ENCODE measurements at regions not wholly inside any gene's neighbourhood (a gene's known extent, or its start where the extent isn't known, plus 50 kb on each side); places are given as distances from the start of the nearest gene placed in this dataset.

GRCh38 chr2:57080035-57080434 lies 896.2 kb downstream of the CCDC85A start:
- intact Hi-C loops (cut with DNase I): no loop called here
- DNase-seq (no peak), ATAC-seq (no peak)

GRCh38 chr2:57084697-57085281 lies 901.0 kb downstream of the CCDC85A start:
- intact Hi-C loops (cut with DNase I): no loop called here
- ATAC-seq (no peak), DNase-seq (no peak)

GRCh38 chr2:57093020-57093419 lies 909.2 kb downstream of the CCDC85A start:
- intact Hi-C loops (cut with DNase I): no loop called here
- DNase-seq (no peak), ATAC-seq (no peak)

- intact Hi-C loops (cut with DNase I): no loop called here
- DNase-seq (no peak), ATAC-seq (no peak)
Observed at GRCh38 chr2:57097855-57098254, 914.1 kb downstream of the CCDC85A start.

- intact Hi-C loops (cut with DNase I): no loop called here
- no peak for ATAC-seq
- DNase-seq: no peak
Observed at GRCh38 chr2:57100436-57100835, 916.6 kb downstream of the CCDC85A start.

GRCh38 chr2:57105694-57106093 lies 921.9 kb downstream of the CCDC85A start:
- intact Hi-C loops (cut with DNase I): no loop called here
- ATAC-seq (no peak), DNase-seq (no peak)

- intact Hi-C loops (cut with DNase I): no loop called here
- no peak for ATAC-seq
Observed at GRCh38 chr2:57107353-57107752, 923.6 kb downstream of the CCDC85A start.

GRCh38 chr2:57111531-57111930 lies 927.7 kb downstream of the CCDC85A start:
- no peak for DNase-seq
- ATAC-seq: no peak
- intact Hi-C loops (cut with DNase I): no loop called here

More at GRCh38 chr2:57107353-57107752, 923.6 kb downstream of the CCDC85A start:
- no peak for DNase-seq

GRCh38 chr2:57119141-57119540 lies 927.5 kb upstream of the VRK2 start:
- intact Hi-C loops (cut with DNase I): no loop called here
- no peak for ATAC-seq
- DNase-seq: no peak

GRCh38 chr2:57126410-57126809 lies 920.2 kb upstream of the VRK2 start:
- intact Hi-C loops (cut with DNase I): no loop called here
- no peak for DNase-seq
- ATAC-seq: no peak

GRCh38 chr2:57139179-57139578 lies 907.4 kb upstream of the VRK2 start:
- DNase-seq (no peak), ATAC-seq (no peak)
- intact Hi-C loops (cut with DNase I): no loop called here

- intact Hi-C loops (cut with DNase I): no loop called here
- no peak for DNase-seq
- no peak for ATAC-seq
Observed at GRCh38 chr2:57141269-57141668, 905.3 kb upstream of the VRK2 start.

- intact Hi-C loops (cut with DNase I): no loop called here
- DNase-seq (no peak), ATAC-seq (no peak)
Observed at GRCh38 chr2:57146951-57147350, 899.7 kb upstream of the VRK2 start.

GRCh38 chr2:57156231-57156924 lies 890.2 kb upstream of the VRK2 start:
- DNase-seq: no peak
- no peak for ATAC-seq

GRCh38 chr2:57160976-57161375 lies 885.6 kb upstream of the VRK2 start:
- ATAC-seq (no peak), DNase-seq (no peak)
- intact Hi-C loops (cut with DNase I): no loop called here

More at GRCh38 chr2:57156231-57156924, 890.2 kb upstream of the VRK2 start:
- intact Hi-C loops (cut with DNase I): no loop called here

GRCh38 chr2:57177176-57177575 lies 869.4 kb upstream of the VRK2 start:
- intact Hi-C loops (cut with DNase I): no loop called here
- no peak for DNase-seq
- no peak for ATAC-seq

GRCh38 chr2:57180042-57180567 lies 866.5 kb upstream of the VRK2 start:
- intact Hi-C loops (cut with DNase I): no loop called here
- no peak for ATAC-seq
- no peak for DNase-seq

GRCh38 chr2:57180678-57181077 lies 865.9 kb upstream of the VRK2 start:
- intact Hi-C loops (cut with DNase I): no loop called here
- DNase-seq: no peak
- no peak for ATAC-seq

GRCh38 chr2:57181315-57182038 lies 865.1 kb upstream of the VRK2 start:
- ATAC-seq: no peak
- intact Hi-C loops (cut with DNase I): no loop called here
- no peak for DNase-seq

GRCh38 chr2:57182916-57183315 lies 863.7 kb upstream of the VRK2 start:
- DNase-seq (no peak), ATAC-seq (no peak)
- intact Hi-C loops (cut with DNase I): no loop called here

Measured in left cardiac atrium (tissue), 4 donors.